HEK293 (cell line): ENCODE measurements at regions not wholly inside any gene's neighbourhood (a gene's known extent, or its start where the extent isn't known, plus 50 kb on each side); places are given as distances from the start of the nearest gene placed in this dataset.

Source experiments
- ZNF776 ChIP-seq: fragments of 450-650 bp; formaldehyde crosslinking; IDR thresholded peaks from 2 replicates; pipeline ENCODE4 v1.5.0; 2017; ENCODE audit warnings: missing biosample characterization, missing genetic modification characterization, borderline replicate concordance
- TF ChIP-seq, protein P1 (sequence below): fragments of 450-650 bp; formaldehyde crosslinking; IDR thresholded peaks from 2 replicates; pipeline ENCODE4 v1.5.1; 2016; ENCODE audit warnings: missing biosample characterization, missing genetic modification characterization
- TF ChIP-seq, protein P2 (sequence below): fragments of 450-650 bp; formaldehyde crosslinking; conservative IDR thresholded peaks from 2 replicates; pipeline ENCODE4 v1.5.1; 2016; ENCODE audit warnings: low read depth, missing biosample characterization, missing genetic modification characterization
- TF ChIP-seq, protein P3 (sequence below): fragments of 450-650 bp; formaldehyde crosslinking; IDR thresholded peaks from 2 replicates; pipeline ENCODE4 v1.5.1; 2017; ENCODE audit warnings: missing biosample characterization, missing genetic modification characterization

DNA sequence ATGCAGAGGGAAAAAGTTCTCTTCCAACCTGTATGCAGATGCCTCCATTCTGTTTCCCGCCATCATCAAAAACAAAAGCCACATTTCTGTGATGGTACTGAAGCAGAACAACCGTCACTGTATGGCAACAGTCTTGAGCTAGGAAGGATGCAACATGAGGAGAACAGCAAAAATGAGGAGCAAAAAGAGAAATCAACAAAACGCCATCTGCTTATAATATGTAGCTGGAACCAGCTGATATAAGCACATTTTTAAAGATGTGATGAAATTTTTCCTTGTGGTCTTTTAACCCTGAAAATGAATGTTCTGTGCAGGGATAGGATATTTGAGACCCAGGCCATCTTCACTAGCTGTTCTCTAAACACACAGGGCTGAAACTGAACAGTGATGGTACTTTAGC, 287.0 kb downstream of the ZIC4 start:
- TF ChIP-seq, protein P1, sequence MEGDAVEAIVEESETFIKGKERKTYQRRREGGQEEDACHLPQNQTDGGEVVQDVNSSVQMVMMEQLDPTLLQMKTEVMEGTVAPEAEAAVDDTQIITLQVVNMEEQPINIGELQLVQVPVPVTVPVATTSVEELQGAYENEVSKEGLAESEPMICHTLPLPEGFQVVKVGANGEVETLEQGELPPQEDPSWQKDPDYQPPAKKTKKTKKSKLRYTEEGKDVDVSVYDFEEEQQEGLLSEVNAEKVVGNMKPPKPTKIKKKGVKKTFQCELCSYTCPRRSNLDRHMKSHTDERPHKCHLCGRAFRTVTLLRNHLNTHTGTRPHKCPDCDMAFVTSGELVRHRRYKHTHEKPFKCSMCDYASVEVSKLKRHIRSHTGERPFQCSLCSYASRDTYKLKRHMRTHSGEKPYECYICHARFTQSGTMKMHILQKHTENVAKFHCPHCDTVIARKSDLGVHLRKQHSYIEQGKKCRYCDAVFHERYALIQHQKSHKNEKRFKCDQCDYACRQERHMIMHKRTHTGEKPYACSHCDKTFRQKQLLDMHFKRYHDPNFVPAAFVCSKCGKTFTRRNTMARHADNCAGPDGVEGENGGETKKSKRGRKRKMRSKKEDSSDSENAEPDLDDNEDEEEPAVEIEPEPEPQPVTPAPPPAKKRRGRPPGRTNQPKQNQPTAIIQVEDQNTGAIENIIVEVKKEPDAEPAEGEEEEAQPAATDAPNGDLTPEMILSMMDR (tag by site-specific recombination), result no peak
- TF ChIP-seq, protein P2, sequence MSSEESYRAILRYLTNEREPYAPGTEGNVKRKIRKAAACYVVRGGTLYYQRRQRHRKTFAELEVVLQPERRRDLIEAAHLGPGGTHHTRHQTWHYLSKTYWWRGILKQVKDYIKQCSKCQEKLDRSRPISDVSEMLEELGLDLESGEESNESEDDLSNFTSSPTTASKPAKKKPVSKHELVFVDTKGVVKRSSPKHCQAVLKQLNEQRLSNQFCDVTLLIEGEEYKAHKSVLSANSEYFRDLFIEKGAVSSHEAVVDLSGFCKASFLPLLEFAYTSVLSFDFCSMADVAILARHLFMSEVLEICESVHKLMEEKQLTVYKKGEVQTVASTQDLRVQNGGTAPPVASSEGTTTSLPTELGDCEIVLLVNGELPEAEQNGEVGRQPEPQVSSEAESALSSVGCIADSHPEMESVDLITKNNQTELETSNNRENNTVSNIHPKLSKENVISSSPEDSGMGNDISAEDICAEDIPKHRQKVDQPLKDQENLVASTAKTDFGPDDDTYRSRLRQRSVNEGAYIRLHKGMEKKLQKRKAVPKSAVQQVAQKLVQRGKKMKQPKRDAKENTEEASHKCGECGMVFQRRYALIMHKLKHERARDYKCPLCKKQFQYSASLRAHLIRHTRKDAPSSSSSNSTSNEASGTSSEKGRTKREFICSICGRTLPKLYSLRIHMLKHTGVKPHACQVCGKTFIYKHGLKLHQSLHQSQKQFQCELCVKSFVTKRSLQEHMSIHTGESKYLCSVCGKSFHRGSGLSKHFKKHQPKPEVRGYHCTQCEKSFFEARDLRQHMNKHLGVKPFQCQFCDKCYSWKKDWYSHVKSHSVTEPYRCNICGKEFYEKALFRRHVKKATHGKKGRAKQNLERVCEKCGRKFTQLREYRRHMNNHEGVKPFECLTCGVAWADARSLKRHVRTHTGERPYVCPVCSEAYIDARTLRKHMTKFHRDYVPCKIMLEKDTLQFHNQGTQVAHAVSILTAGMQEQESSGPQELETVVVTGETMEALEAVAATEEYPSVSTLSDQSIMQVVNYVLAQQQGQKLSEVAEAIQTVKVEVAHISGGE, result no peak
- no peak for TF ChIP-seq ZNF776 (tag by site-specific recombination)
- TF ChIP-seq, protein P3, sequence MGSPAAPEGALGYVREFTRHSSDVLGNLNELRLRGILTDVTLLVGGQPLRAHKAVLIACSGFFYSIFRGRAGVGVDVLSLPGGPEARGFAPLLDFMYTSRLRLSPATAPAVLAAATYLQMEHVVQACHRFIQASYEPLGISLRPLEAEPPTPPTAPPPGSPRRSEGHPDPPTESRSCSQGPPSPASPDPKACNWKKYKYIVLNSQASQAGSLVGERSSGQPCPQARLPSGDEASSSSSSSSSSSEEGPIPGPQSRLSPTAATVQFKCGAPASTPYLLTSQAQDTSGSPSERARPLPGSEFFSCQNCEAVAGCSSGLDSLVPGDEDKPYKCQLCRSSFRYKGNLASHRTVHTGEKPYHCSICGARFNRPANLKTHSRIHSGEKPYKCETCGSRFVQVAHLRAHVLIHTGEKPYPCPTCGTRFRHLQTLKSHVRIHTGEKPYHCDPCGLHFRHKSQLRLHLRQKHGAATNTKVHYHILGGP, result no peak
